Activated CD8-positive, alpha-beta memory T cell treated with anti-CD3 and anti-CD28 coated beads, Interleukin-2, amount 10 ng/mL, durations not matched to agents 7 days and 5 days (primary cell): ENCODE measurements at regions not wholly inside any gene's neighbourhood (a gene's known extent, or its start where the extent isn't known, plus 50 kb on each side); places are given as distances from the start of the nearest gene placed in this dataset.

ENCODE experiments used
- ATAC-seq: fragments of 150-1000 bp; cut with Tn5 transposase; one replicate; pipeline ENCODE4 v1.10.0; 2021; ENCODE audit warnings: moderate library complexity
- CTCF ChIA-PET: fragments of 350-600 bp; sonication (Branson Sonifier 250); formaldehyde crosslinking; loops from one replicate; lab custom pipeline; 2021; ENCODE audit warnings: antibody characterized with exemption; lab: Charles Lee
- DNase-seq: peaks from one replicate; pipeline ENCODE4 v3.0.0-alpha.2; 2020
- H3K27ac Mint-ChIP-seq: one replicate; pipeline ENCODE4 v1.8.0; 2021; ENCODE audit warnings: mild to moderate bottlenecking, mixed read lengths
- H3K27me3 Mint-ChIP-seq: one replicate; pipeline ENCODE4 v1.8.0; 2021; ENCODE audit warnings: mixed read lengths
- H3K36me3 Mint-ChIP-seq: one replicate; pipeline ENCODE4 v1.8.0; 2021; ENCODE audit warnings: mild to moderate bottlenecking, mixed read lengths
- H3K4me1 Mint-ChIP-seq: one replicate; pipeline ENCODE4 v1.8.0; 2021; ENCODE audit warnings: mixed read lengths
- H3K4me3 Mint-ChIP-seq: one replicate; pipeline ENCODE4 v1.8.0; 2021; ENCODE audit warnings: mild to moderate bottlenecking, moderate library complexity, mixed read lengths
- H3K9me3 Mint-ChIP-seq: one replicate; pipeline ENCODE4 v1.8.0; 2022; ENCODE audit warnings: low read depth, mixed read lengths

GRCh38 chr3:31013843-31014242 lies 119.4 kb upstream of the GADL1 start:
- ATAC-seq (no peak), DNase-seq (no peak)
- Mint-ChIP-seq H3K4me3 (no peak overlapping the region), H3K27me3 (no peaks in the 10 kb centered on the region), H3K9me3 (no peaks in the 10 kb centered on the region), H3K27ac (no peak overlapping the region), H3K4me1 (peaks cover 3% of the 10 kb centered on the region), H3K36me3 (no peaks in the 10 kb centered on the region)
- CTCF ChIA-PET, result no interaction called here

- H3K27ac Mint-ChIP-seq, result no peak overlapping the region
- DNase-seq (no peak), ATAC-seq (no peak)
- H3K9me3 Mint-ChIP-seq, result no peaks in the 10 kb centered on the region
- no peaks in the 10 kb centered on the region for H3K27me3 Mint-ChIP-seq
- H3K36me3 Mint-ChIP-seq, result no peaks in the 10 kb centered on the region
- CTCF ChIA-PET, result no interaction called here
- H3K4me3 Mint-ChIP-seq, result no peak overlapping the region
- H3K4me1 Mint-ChIP-seq, result no peaks in the 10 kb centered on the region
Measured at GRCh38 chr3:31014317-31015040, 120.0 kb upstream of the GADL1 start.

DNA sequence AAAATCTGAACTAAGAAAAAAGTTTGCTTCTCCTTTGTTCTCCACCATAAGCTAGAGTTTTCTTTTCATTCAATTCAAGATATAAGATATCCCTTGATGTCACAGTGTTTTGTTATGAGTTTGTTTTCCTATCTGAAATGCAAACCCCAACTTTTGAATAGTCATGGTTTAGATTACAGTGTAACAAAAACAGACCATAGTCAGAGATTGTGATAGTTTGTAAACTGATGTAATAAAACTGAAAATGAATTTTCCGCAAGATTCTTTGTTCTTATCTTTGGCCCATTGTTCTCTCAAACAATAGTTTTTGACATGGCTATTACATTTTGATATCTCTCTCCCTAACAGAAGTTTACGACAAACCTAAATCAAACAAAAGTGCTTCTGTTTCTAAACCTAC lies 121.7 kb upstream of the GADL1 start:
- ATAC-seq (no peak), DNase-seq (no peak)
- Mint-ChIP-seq H3K4me1 (no peaks in the 10 kb centered on the region), H3K9me3 (no peaks in the 10 kb centered on the region), H3K27me3 (no peaks in the 10 kb centered on the region), H3K4me3 (no peak overlapping the region), H3K27ac (no peak overlapping the region), H3K36me3 (no peaks in the 10 kb centered on the region)
- CTCF ChIA-PET, result no interaction called here

GRCh38 chr3:31022716-31023115 lies 128.3 kb upstream of the GADL1 start:
- H3K9me3 Mint-ChIP-seq, result peaks cover 3% of the 10 kb centered on the region
- no peaks in the 10 kb centered on the region for H3K27me3 Mint-ChIP-seq
- H3K27ac Mint-ChIP-seq, result no peak overlapping the region
- ATAC-seq, result no peak
- CTCF ChIA-PET, result no interaction called here
- H3K4me1 Mint-ChIP-seq, result no peaks in the 10 kb centered on the region
- no peak overlapping the region for H3K4me3 Mint-ChIP-seq
- no peaks in the 10 kb centered on the region for H3K36me3 Mint-ChIP-seq
- no peak for DNase-seq

GRCh38 chr3:31025541-31025940 lies 131.1 kb upstream of the GADL1 start:
- no peak for ATAC-seq
- Mint-ChIP-seq H3K9me3 (peaks cover 3% of the 10 kb centered on the region), H3K36me3 (no peaks in the 10 kb centered on the region)

DNA sequence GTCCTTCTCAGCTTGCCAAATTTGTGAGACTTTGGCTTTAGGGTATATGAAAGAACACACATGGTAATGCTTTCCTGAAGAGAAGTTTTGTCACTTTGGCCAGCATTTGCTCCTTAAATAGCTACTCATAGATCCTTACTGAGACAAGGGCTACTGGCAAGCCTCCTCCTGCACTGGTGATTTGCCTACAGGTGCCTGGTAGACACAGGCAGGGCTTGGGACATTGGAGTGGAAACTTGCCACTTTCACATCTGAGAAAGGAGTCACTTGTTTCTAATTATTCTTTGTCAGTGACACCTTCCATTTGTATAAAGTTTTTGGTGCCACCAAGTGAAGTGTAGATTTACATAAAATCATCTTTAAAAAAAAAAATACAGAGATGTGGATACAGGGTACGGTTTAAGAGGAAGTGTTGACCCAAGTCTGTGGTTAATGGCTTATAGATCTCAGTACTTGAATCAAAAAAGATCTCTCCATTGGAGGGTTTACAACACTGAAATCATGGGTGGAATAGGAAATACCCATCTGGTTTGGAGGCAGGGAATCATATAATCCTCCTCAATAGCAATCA lies 132.8 kb upstream of the GADL1 start:
- no peak overlapping the region for H3K4me3 Mint-ChIP-seq
- no peaks in the 10 kb centered on the region for H3K27me3 Mint-ChIP-seq
- peaks cover 3% of the 10 kb centered on the region for H3K9me3 Mint-ChIP-seq
- CTCF ChIA-PET, result no interaction called here
- H3K36me3 Mint-ChIP-seq, result no peaks in the 10 kb centered on the region
- no peak for ATAC-seq
- H3K4me1 Mint-ChIP-seq, result no peaks in the 10 kb centered on the region
- DNase-seq, result no peak
- H3K27ac Mint-ChIP-seq, result no peak overlapping the region

More at GRCh38 chr3:31025541-31025940, 131.1 kb upstream of the GADL1 start:
- Mint-ChIP-seq H3K27ac (no peak overlapping the region), H3K27me3 (no peaks in the 10 kb centered on the region), H3K4me1 (no peaks in the 10 kb centered on the region), H3K4me3 (no peak overlapping the region)
- no peak for DNase-seq
- CTCF ChIA-PET, result no interaction called here

GRCh38 chr3:31027914-31028313 lies 133.5 kb upstream of the GADL1 start:
- ATAC-seq (no peak), DNase-seq (no peak)
- CTCF ChIA-PET, result no interaction called here
- H3K4me1 Mint-ChIP-seq, result no peaks in the 10 kb centered on the region
- H3K27ac Mint-ChIP-seq, result no peak overlapping the region
- H3K9me3 Mint-ChIP-seq, result peaks cover 3% of the 10 kb centered on the region
- H3K36me3 Mint-ChIP-seq, result no peaks in the 10 kb centered on the region
- H3K27me3 Mint-ChIP-seq, result no peaks in the 10 kb centered on the region
- H3K4me3 Mint-ChIP-seq, result no peak overlapping the region

DNA sequence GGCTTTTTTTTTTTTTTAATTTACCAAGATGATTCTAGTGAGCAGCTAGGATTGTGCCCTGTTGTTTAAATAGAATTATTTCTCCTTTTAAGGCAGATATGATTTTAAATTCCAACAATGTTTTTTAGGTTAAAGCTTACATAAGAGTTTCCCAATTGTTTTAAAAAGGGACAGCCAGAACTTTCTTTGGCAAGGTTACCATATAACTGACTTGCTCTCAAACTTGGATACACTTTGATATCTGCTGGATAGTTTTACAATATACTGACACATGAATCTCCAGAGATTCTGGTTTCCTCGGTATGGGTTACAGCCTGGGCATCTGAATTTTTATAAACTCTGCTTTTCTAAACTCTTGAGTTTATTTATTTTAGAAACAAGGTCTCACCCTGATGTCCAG lies 134.3 kb upstream of the GADL1 start:
- Mint-ChIP-seq H3K36me3 (no peaks in the 10 kb centered on the region), H3K27me3 (peaks cover 2% of the 10 kb centered on the region), H3K4me1 (no peaks in the 10 kb centered on the region), H3K9me3 (peaks cover 3% of the 10 kb centered on the region), H3K27ac (no peak overlapping the region), H3K4me3 (no peak overlapping the region)
- CTCF ChIA-PET, result no interaction called here
- ATAC-seq (no peak), DNase-seq (no peak)

- CTCF ChIA-PET, result no interaction called here
- Mint-ChIP-seq H3K27ac (no peak overlapping the region), H3K4me3 (no peak overlapping the region), H3K4me1 (no peaks in the 10 kb centered on the region), H3K27me3 (peaks cover 2% of the 10 kb centered on the region), H3K36me3 (no peaks in the 10 kb centered on the region), H3K9me3 (peaks cover 3% of the 10 kb centered on the region)
- no peak for DNase-seq
- no peak for ATAC-seq
Measured at GRCh38 chr3:31029706-31030105, 135.2 kb upstream of the GADL1 start.

DNA sequence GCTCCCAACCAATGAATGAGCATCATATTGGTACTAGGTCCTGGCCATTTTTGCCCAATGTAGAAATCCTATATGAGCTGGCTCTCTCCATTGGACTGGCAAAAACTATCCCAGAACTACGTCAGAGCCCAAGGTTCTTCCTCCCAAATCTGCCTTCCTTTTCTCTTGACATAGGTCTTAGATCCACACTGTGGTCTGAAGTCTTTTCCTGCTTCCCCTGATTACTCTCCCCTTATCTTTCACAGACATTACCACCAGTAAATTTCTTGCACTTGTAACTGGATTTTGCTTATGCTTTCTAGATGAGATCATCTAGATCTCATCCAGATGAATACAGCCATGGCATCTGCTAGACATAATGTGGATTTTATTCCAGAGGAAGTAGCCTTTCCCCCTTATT lies 141.2 kb upstream of the GADL1 start:
- Mint-ChIP-seq H3K27ac (no peak overlapping the region), H3K36me3 (no peaks in the 10 kb centered on the region), H3K4me1 (no peaks in the 10 kb centered on the region), H3K4me3 (no peak overlapping the region), H3K9me3 (no peaks in the 10 kb centered on the region), H3K27me3 (peaks cover 2% of the 10 kb centered on the region)
- CTCF ChIA-PET, result no interaction called here
- DNase-seq, result no peak
- ATAC-seq, result no peak

DNA sequence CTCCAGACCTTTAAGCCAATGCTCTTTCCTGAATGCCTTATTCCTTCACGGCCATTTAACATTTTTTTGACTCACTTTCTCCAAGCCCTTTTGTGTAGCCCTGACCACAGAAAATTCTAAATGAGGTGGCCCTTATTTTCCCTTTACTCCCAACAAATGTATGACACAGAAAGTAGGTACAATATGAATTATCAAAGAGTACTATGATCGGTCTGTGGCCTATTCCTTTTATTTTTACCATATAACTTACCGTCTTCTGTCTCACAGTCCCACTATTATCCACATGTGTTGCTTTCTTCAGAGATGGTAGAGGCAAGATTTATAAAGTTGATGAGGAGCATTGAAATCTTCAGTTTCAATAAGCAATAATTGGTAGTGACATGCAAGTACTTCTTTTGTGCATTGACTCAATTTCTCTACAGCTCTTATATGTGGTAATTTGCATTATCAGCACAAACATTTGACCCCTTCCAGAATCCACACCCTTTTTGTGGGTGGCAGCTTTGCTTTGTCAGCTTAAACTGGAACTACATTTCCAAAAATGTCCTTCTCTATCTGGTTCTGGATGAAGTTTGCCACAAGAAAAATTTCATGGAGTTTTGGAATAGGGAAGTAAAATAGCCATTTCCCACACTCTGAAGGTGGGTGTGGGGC lies 143.8 kb upstream of the GADL1 start:
- Mint-ChIP-seq H3K27ac (no peak overlapping the region), H3K4me1 (no peaks in the 10 kb centered on the region), H3K9me3 (no peaks in the 10 kb centered on the region), H3K4me3 (no peak overlapping the region), H3K27me3 (peaks cover under 1% of the 10 kb centered on the region), H3K36me3 (no peaks in the 10 kb centered on the region)
- ATAC-seq (no peak), DNase-seq (no peak)
- CTCF ChIA-PET, result no interaction called here

DNA sequence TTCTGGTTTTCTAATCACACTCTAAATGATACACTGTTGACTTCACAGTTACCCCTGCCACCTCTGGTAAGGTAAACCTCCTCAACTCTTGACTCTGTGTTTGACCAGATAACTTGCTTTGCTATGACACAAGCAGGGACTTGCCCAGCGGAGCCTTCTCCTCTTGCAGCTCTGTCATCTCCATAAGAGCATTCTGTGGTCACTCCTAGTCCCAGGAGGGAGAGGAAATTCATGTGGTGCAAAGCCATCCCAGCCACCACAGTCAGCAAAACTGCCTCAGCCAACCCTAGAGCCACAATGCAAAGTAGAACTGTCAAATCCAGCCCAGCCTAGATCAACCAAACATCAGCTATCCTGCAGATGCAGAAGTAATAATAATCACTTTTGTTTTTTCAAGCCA lies 144.7 kb upstream of the GADL1 start:
- DNase-seq, result no peak
- H3K27me3 Mint-ChIP-seq, result no peaks in the 10 kb centered on the region
- H3K4me3 Mint-ChIP-seq, result no peak overlapping the region
- H3K27ac Mint-ChIP-seq, result no peak overlapping the region
- no peaks in the 10 kb centered on the region for H3K9me3 Mint-ChIP-seq
- CTCF ChIA-PET, result interaction anchor here (1.0 kb wide), 1 partner anchor 18 kb away, joined by 3 read pairs; no protein-coding TSS in a partner anchor
- H3K4me1 Mint-ChIP-seq, result no peaks in the 10 kb centered on the region
- ATAC-seq, result no peak
- H3K36me3 Mint-ChIP-seq, result peaks cover 2% of the 10 kb centered on the region

DNA sequence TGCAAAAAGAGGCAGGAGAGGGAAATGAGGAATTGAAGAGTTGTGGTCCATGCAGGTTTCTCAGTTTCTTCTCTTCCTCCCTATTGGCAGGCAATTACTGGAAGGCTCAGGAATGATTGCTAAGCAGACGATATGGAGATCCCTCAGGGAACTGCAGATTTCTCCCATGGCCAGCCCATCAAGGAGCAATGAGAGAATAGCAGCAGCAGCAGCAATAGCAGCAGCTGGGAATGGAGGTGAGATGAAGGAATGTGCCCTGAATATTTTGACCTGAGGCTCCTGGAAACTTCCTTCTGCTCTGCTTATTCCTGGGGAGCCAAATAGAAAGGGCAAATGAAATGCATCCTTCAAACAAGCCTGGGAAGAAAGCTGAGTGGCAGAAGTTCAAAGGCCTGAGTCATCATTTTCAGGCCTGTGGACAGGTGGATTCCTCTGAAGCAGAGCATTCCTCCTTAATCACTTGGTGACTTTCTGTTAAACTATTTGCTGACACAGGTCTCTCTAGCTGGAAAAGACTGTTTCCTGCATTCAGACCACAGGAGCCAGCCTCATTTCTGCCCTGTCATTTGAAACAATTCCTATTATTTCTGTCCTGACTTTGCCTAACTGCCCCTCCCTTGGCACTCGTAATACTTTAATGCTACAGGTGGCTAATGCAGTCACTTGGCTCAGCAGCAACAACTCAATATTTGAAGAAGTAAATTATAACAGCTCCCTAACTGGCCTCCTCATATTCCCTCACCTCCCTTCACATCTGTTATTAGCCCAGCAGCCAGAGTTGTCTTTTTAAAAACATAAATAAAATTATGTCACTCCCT lies 146.9 kb upstream of the GADL1 start:
- H3K9me3 Mint-ChIP-seq, result no peaks in the 10 kb centered on the region
- ATAC-seq (no peak), DNase-seq (no peak)
- CTCF ChIA-PET, result no interaction called here
- no peak overlapping the region for H3K4me3 Mint-ChIP-seq
- no peaks in the 10 kb centered on the region for H3K27me3 Mint-ChIP-seq
- H3K27ac Mint-ChIP-seq, result no peak overlapping the region
- H3K36me3 Mint-ChIP-seq, result peaks cover 2% of the 10 kb centered on the region
- H3K4me1 Mint-ChIP-seq, result no peaks in the 10 kb centered on the region
